ENCODE measurements at regions not wholly inside any gene's neighbourhood (a gene's known extent, or its start where the extent isn't known, plus 50 kb on each side); places are given as distances from the start of the nearest gene placed in this dataset.
A peak's percentile ranks its signal among the peaks of the same experiment; 100 is the strongest.

- TF ChIP-seq ERG (CRISPR knock-in tag; IDR thresholded peaks at IDR 0.05) (no peak), FOXJ3 (CRISPR knock-in tag; IDR thresholded peaks at IDR 0.05; ENCODE audit: borderline replicate concordance) (no peak), EMX1 (CRISPR knock-in tag; IDR thresholded peaks at IDR 0.05) (no peak), ZNF138 (CRISPR knock-in tag; conservative IDR thresholded peaks at IDR 0.05) (no peak), FOXP4 (CRISPR knock-in tag; IDR thresholded peaks at IDR 0.05) (no peak), NFYB (CRISPR knock-in tag; conservative IDR thresholded peaks at IDR 0.05; ENCODE audit: low read depth) (no peak)
- TF ChIP-seq, protein P1, sequence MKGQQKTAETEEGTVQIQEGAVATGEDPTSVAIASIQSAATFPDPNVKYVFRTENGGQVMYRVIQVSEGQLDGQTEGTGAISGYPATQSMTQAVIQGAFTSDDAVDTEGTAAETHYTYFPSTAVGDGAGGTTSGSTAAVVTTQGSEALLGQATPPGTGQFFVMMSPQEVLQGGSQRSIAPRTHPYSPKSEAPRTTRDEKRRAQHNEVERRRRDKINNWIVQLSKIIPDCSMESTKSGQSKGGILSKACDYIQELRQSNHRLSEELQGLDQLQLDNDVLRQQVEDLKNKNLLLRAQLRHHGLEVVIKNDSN (CRISPR knock-in tag; IDR thresholded peaks at IDR 0.05) = no peak
These were observed 127.9 kb downstream of the ZNF326 start (continued) for GRCh38 chr1:90122654-90123340.

GRCh38 chr1:90114521-90115141 is 119.7 kb downstream of the ZNF326 start:
- H3K9me3 Mint-ChIP-seq = peaks cover 4% of the 10 kb centered on the region
- no peak for TF ChIP-seq GTF2I (CRISPR knock-in tag; conservative IDR thresholded peaks at IDR 0.05)
- TF ChIP-seq, protein P2, sequence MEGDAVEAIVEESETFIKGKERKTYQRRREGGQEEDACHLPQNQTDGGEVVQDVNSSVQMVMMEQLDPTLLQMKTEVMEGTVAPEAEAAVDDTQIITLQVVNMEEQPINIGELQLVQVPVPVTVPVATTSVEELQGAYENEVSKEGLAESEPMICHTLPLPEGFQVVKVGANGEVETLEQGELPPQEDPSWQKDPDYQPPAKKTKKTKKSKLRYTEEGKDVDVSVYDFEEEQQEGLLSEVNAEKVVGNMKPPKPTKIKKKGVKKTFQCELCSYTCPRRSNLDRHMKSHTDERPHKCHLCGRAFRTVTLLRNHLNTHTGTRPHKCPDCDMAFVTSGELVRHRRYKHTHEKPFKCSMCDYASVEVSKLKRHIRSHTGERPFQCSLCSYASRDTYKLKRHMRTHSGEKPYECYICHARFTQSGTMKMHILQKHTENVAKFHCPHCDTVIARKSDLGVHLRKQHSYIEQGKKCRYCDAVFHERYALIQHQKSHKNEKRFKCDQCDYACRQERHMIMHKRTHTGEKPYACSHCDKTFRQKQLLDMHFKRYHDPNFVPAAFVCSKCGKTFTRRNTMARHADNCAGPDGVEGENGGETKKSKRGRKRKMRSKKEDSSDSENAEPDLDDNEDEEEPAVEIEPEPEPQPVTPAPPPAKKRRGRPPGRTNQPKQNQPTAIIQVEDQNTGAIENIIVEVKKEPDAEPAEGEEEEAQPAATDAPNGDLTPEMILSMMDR (IDR thresholded peaks at IDR 0.05) = peak; percentile 47
- no peak for TF ChIP-seq ELF4 (CRISPR knock-in tag; IDR thresholded peaks at IDR 0.05; ENCODE audit: low read depth)
- TF ChIP-seq ESRRA (CRISPR knock-in tag; IDR thresholded peaks at IDR 0.05; ENCODE audit: borderline replicate concordance) = no peak
- ATAC-seq = no peak
- no peak for DNase-seq (ENCODE audit: low spot score)
- CTCF ChIA-PET = interaction anchor here (0.6 to 1.6 kb wide), 8 partner anchors 10 to 477 kb away, joined by 3 to 6 read pairs (median 4); no protein-coding TSS in a partner anchor
- H3K4me3 Mint-ChIP-seq = no peak overlapping the region
- H3K36me3 Mint-ChIP-seq = no peaks in the 10 kb centered on the region
- no peaks in the 10 kb centered on the region for H3K4me1 Mint-ChIP-seq
- POLR2A ChIA-PET = no interaction called here
- H3K27me3 Mint-ChIP-seq (ENCODE audit: low read depth) = no peaks in the 10 kb centered on the region
- H3K27ac Mint-ChIP-seq = no peak overlapping the region

GRCh38 chr1:90107990-90108389 is 113.1 kb downstream of the ZNF326 start:
- ChIA-PET POLR2A (no interaction called here), CTCF (interaction anchor here (0.7 to 1.5 kb wide), 5 partner anchors 10 to 484 kb away, joined by 3 to 6 read pairs (median 3); no protein-coding TSS in a partner anchor)
- H3K4me3 Mint-ChIP-seq = no peak overlapping the region
- peaks cover 3% of the 10 kb centered on the region; the same call in 1 of the 2 replicates for H3K4me1 Mint-ChIP-seq
- H3K36me3 Mint-ChIP-seq = no peaks in the 10 kb centered on the region
- H3K27ac Mint-ChIP-seq = no peak overlapping the region
- ATAC-seq (no peak), DNase-seq (ENCODE audit: low spot score) (no peak)
- no peaks in the 10 kb centered on the region for H3K27me3 Mint-ChIP-seq (ENCODE audit: low read depth)
- no peaks in the 10 kb centered on the region for H3K9me3 Mint-ChIP-seq
- TF ChIP-seq, protein P2 (IDR thresholded peaks at IDR 0.05) = no peak
- TF ChIP-seq OVOL2 (CRISPR knock-in tag; IDR thresholded peaks at IDR 0.05; ENCODE audit: borderline replicate concordance) = no peak
- no peak for TF ChIP-seq TP53 (CRISPR knock-in tag; IDR thresholded peaks at IDR 0.05)
- no peak for TF ChIP-seq CREM (CRISPR knock-in tag; IDR thresholded peaks at IDR 0.05)
- no peak for TF ChIP-seq ZNF138 (CRISPR knock-in tag; conservative IDR thresholded peaks at IDR 0.05)
- no peak for TF ChIP-seq MYBL2 (CRISPR knock-in tag; IDR thresholded peaks at IDR 0.05)
- TF ChIP-seq KAT7 (CRISPR knock-in tag; IDR thresholded peaks at IDR 0.05; ENCODE audit: borderline replicate concordance) = no peak
- TF ChIP-seq, protein P3, sequence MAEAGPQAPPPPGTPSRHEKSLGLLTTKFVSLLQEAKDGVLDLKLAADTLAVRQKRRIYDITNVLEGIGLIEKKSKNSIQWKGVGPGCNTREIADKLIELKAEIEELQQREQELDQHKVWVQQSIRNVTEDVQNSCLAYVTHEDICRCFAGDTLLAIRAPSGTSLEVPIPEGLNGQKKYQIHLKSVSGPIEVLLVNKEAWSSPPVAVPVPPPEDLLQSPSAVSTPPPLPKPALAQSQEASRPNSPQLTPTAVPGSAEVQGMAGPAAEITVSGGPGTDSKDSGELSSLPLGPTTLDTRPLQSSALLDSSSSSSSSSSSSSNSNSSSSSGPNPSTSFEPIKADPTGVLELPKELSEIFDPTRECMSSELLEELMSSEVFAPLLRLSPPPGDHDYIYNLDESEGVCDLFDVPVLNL (CRISPR knock-in tag; IDR thresholded peaks at IDR 0.05; ENCODE audit: borderline replicate concordance, low read depth) = no peak
- no peak for TF ChIP-seq E2F1 (CRISPR knock-in tag; IDR thresholded peaks at IDR 0.05)
- no peak for TF ChIP-seq TEAD4 (CRISPR knock-in tag; IDR thresholded peaks at IDR 0.05)

All from WTC11 (cell line).